Activated CD4-positive, alpha-beta T cell treated with anti-CD3 and anti-CD28 coated beads, Interleukin-2, amount 10 ng/mL, durations not matched to agents 24 days and 14 days (primary cell): ENCODE measurements at regions not wholly inside any gene's neighbourhood (a gene's known extent, or its start where the extent isn't known, plus 50 kb on each side); places are given as distances from the start of the nearest gene placed in this dataset.

Source experiments
- DNase-seq: peaks from one replicate; pipeline ENCODE4 v3.0.0; 2022
- H3K27ac Mint-ChIP-seq: one replicate; pipeline ENCODE4 v1.8.0; 2022; ENCODE audit warnings: mild to moderate bottlenecking, mixed read lengths
- H3K27me3 Mint-ChIP-seq: one replicate; pipeline ENCODE4 v1.8.0; 2022; ENCODE audit warnings: mixed read lengths
- H3K36me3 Mint-ChIP-seq: one replicate; pipeline ENCODE4 v1.8.0; 2022; ENCODE audit warnings: low read depth, mild to moderate bottlenecking, mixed read lengths
- H3K4me1 Mint-ChIP-seq: one replicate; pipeline ENCODE4 v1.8.0; 2021; ENCODE audit warnings: mixed read lengths
- H3K4me3 Mint-ChIP-seq: one replicate; pipeline ENCODE4 v1.8.0; 2022; ENCODE audit warnings: mild to moderate bottlenecking, moderate library complexity, mixed read lengths
- H3K9me3 Mint-ChIP-seq: one replicate; pipeline ENCODE4 v1.8.0; 2021; ENCODE audit warnings: mixed read lengths
- intact Hi-C: fragments of 100-400 bp; cut with micrococcal nuclease; formaldehyde crosslinking; loops from one replicate; pipeline ENCODE4 v1.15.1; 2023

GRCh38 chr6:11633741-11634509 is 96.4 kb downstream of the TMEM170B start:
- no peaks in the 10 kb centered on the region for H3K36me3 Mint-ChIP-seq
- peaks cover 1% of the 10 kb centered on the region for H3K27me3 Mint-ChIP-seq
- H3K27ac Mint-ChIP-seq: no peak overlapping the region
- no peaks in the 10 kb centered on the region for H3K9me3 Mint-ChIP-seq
- intact Hi-C loops: no loop called here
- H3K4me3 Mint-ChIP-seq: no peak overlapping the region
- H3K4me1 Mint-ChIP-seq: no peaks in the 10 kb centered on the region
- no peak for DNase-seq

GRCh38 chr6:11634948-11635347 is 97.4 kb downstream of the TMEM170B start:
- Mint-ChIP-seq H3K9me3 (no peaks in the 10 kb centered on the region), H3K4me3 (no peak overlapping the region), H3K27me3 (peaks cover 5% of the 10 kb centered on the region), H3K36me3 (no peaks in the 10 kb centered on the region), H3K27ac (no peak overlapping the region), H3K4me1 (no peaks in the 10 kb centered on the region)
- no peak for DNase-seq
- intact Hi-C loops: no loop called here

GRCh38 chr6:11636121-11636520 is 98.6 kb downstream of the TMEM170B start:
- no peaks in the 10 kb centered on the region for H3K36me3 Mint-ChIP-seq
- H3K27me3 Mint-ChIP-seq: peaks cover 7% of the 10 kb centered on the region

GRCh38 chr6:11637266-11637665 is 99.7 kb downstream of the TMEM170B start:
- Mint-ChIP-seq H3K4me1 (no peaks in the 10 kb centered on the region), H3K36me3 (no peaks in the 10 kb centered on the region), H3K27ac (no peak overlapping the region), H3K4me3 (no peak overlapping the region), H3K9me3 (no peaks in the 10 kb centered on the region), H3K27me3 (peaks cover 9% of the 10 kb centered on the region)
- no peak for DNase-seq
- intact Hi-C loops: no loop called here

More at GRCh38 chr6:11636121-11636520, 98.6 kb downstream of the TMEM170B start:
- H3K4me3 Mint-ChIP-seq: no peak overlapping the region
- intact Hi-C loops: no loop called here
- DNase-seq: no peak
- no peaks in the 10 kb centered on the region for H3K4me1 Mint-ChIP-seq
- no peaks in the 10 kb centered on the region for H3K9me3 Mint-ChIP-seq
- no peak overlapping the region for H3K27ac Mint-ChIP-seq

- no peak overlapping the region for H3K27ac Mint-ChIP-seq
- no peaks in the 10 kb centered on the region for H3K4me1 Mint-ChIP-seq
- H3K4me3 Mint-ChIP-seq: no peak overlapping the region
- intact Hi-C loops: no loop called here
- peaks cover 11% of the 10 kb centered on the region for H3K27me3 Mint-ChIP-seq
- no peaks in the 10 kb centered on the region for H3K9me3 Mint-ChIP-seq
- no peaks in the 10 kb centered on the region for H3K36me3 Mint-ChIP-seq
- no peak for DNase-seq
Observed at GRCh38 chr6:11639376-11640235, 102.1 kb downstream of the TMEM170B start.

GRCh38 chr6:11640486-11640885 is 102.9 kb downstream of the TMEM170B start:
- no peak for DNase-seq
- H3K4me3 Mint-ChIP-seq: no peak overlapping the region
- peaks cover 12% of the 10 kb centered on the region for H3K27me3 Mint-ChIP-seq
- no peak overlapping the region for H3K27ac Mint-ChIP-seq
- H3K9me3 Mint-ChIP-seq: no peaks in the 10 kb centered on the region
- no peaks in the 10 kb centered on the region for H3K36me3 Mint-ChIP-seq
- intact Hi-C loops: no loop called here
- no peaks in the 10 kb centered on the region for H3K4me1 Mint-ChIP-seq

- Mint-ChIP-seq H3K4me1 (no peaks in the 10 kb centered on the region), H3K4me3 (no peak overlapping the region), H3K27ac (no peak overlapping the region), H3K36me3 (no peaks in the 10 kb centered on the region), H3K27me3 (peaks cover 15% of the 10 kb centered on the region), H3K9me3 (no peaks in the 10 kb centered on the region)
- no peak for DNase-seq
- intact Hi-C loops: no loop called here
Observed at GRCh38 chr6:11644071-11644470, 106.5 kb downstream of the TMEM170B start.

- H3K4me3 Mint-ChIP-seq: no peak overlapping the region
- H3K27me3 Mint-ChIP-seq: peaks cover 15% of the 10 kb centered on the region
- H3K9me3 Mint-ChIP-seq: no peaks in the 10 kb centered on the region
- H3K4me1 Mint-ChIP-seq: no peaks in the 10 kb centered on the region
- H3K27ac Mint-ChIP-seq: no peak overlapping the region
- DNase-seq: no peak
- intact Hi-C loops: no loop called here
- no peaks in the 10 kb centered on the region for H3K36me3 Mint-ChIP-seq
Observed at GRCh38 chr6:11644601-11645000, 107.1 kb downstream of the TMEM170B start.

- Mint-ChIP-seq H3K9me3 (no peaks in the 10 kb centered on the region), H3K4me1 (no peaks in the 10 kb centered on the region), H3K36me3 (no peaks in the 10 kb centered on the region), H3K27me3 (peaks cover 12% of the 10 kb centered on the region), H3K4me3 (no peak overlapping the region), H3K27ac (no peak overlapping the region)
- intact Hi-C loops: no loop called here
- no peak for DNase-seq
Observed at GRCh38 chr6:11645016-11645415, 107.5 kb downstream of the TMEM170B start.

- DNase-seq: no peak
- H3K4me3 Mint-ChIP-seq: no peak overlapping the region
- H3K36me3 Mint-ChIP-seq: no peaks in the 10 kb centered on the region
- H3K27ac Mint-ChIP-seq: no peak overlapping the region
- peaks cover 6% of the 10 kb centered on the region for H3K4me1 Mint-ChIP-seq
- H3K9me3 Mint-ChIP-seq: no peaks in the 10 kb centered on the region
- intact Hi-C loops: no loop called here
- H3K27me3 Mint-ChIP-seq: peaks cover 6% of the 10 kb centered on the region
Observed at GRCh38 chr6:11648436-11648775, 110.9 kb downstream of the TMEM170B start.

- DNase-seq: no peak
- Mint-ChIP-seq H3K27me3 (peaks cover 6% of the 10 kb centered on the region), H3K36me3 (no peaks in the 10 kb centered on the region), H3K4me3 (no peak overlapping the region), H3K27ac (no peak overlapping the region), H3K4me1 (peaks cover 9% of the 10 kb centered on the region), H3K9me3 (no peaks in the 10 kb centered on the region)
- intact Hi-C loops: no loop called here
Observed at GRCh38 chr6:11648889-11649288, 111.3 kb downstream of the TMEM170B start.

- Mint-ChIP-seq H3K36me3 (no peaks in the 10 kb centered on the region), H3K4me3 (no peak overlapping the region), H3K9me3 (no peaks in the 10 kb centered on the region), H3K27me3 (peaks cover 6% of the 10 kb centered on the region), H3K4me1 (peaks cover 9% of the 10 kb centered on the region), H3K27ac (no peak overlapping the region)
- no peak for DNase-seq
- intact Hi-C loops: loop anchor here (10.0 kb wide), 1 partner anchor 265 kb away; no protein-coding TSS in a partner anchor
Observed at GRCh38 chr6:11650025-11650696, 112.6 kb downstream of the TMEM170B start.

- no peak for DNase-seq
- Mint-ChIP-seq H3K36me3 (no peaks in the 10 kb centered on the region), H3K9me3 (no peaks in the 10 kb centered on the region), H3K27me3 (peaks cover 3% of the 10 kb centered on the region), H3K4me3 (no peak overlapping the region), H3K4me1 (peaks cover 11% of the 10 kb centered on the region), H3K27ac (no peak overlapping the region)
- intact Hi-C loops: loop anchor here (10.0 kb wide), 1 partner anchor 264 kb away; no protein-coding TSS in a partner anchor
Observed at GRCh38 chr6:11650711-11651110, 113.2 kb downstream of the TMEM170B start.
